ENCODE measurements at regions not wholly inside any gene's neighbourhood (a gene's known extent, or its start where the extent isn't known, plus 50 kb on each side); places are given as distances from the start of the nearest gene placed in this dataset.

DNA sequence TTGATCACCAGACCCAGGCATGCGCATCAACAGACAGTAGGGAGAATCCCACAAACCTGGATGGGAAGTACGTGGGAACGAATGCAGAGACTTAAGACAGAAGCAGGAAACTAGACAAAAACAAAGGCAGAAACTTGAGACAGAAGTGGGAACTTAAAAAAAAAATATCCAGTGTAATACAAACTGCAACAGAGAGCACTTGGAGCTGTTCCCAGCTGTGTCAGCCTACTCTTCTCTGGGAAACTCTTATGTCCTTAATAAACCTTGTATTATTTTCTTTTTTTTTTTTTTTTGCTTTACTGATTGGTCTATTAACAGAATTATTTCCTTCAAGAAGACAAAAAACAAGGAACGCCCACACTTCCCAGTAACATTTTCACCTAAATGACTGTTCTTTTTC is 1818.1 kb upstream of the RAG2 start:
- TF ChIP-seq POLR2AphosphoS5 (IDR thresholded peaks at IDR 0.05; ENCODE audit: low read depth, low read length), result no peak
- TF ChIP-seq, protein P1, sequence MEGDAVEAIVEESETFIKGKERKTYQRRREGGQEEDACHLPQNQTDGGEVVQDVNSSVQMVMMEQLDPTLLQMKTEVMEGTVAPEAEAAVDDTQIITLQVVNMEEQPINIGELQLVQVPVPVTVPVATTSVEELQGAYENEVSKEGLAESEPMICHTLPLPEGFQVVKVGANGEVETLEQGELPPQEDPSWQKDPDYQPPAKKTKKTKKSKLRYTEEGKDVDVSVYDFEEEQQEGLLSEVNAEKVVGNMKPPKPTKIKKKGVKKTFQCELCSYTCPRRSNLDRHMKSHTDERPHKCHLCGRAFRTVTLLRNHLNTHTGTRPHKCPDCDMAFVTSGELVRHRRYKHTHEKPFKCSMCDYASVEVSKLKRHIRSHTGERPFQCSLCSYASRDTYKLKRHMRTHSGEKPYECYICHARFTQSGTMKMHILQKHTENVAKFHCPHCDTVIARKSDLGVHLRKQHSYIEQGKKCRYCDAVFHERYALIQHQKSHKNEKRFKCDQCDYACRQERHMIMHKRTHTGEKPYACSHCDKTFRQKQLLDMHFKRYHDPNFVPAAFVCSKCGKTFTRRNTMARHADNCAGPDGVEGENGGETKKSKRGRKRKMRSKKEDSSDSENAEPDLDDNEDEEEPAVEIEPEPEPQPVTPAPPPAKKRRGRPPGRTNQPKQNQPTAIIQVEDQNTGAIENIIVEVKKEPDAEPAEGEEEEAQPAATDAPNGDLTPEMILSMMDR (IDR thresholded peaks at IDR 0.05), result no peak
- TF ChIP-seq TCF7L2 (IDR thresholded peaks at IDR 0.05; ENCODE audit: low read depth, low read length), result no peak
- TF ChIP-seq REST (IDR thresholded peaks at IDR 0.05; ENCODE audit: insufficient read depth in 1 of 2, low read depth in 2 of 2, low read length in 1 of 2), result no peak

Measured in Panc1 (cell line).